ENCODE measurements at regions not wholly inside any gene's neighbourhood (a gene's known extent, or its start where the extent isn't known, plus 50 kb on each side); places are given as distances from the start of the nearest gene placed in this dataset.
"Not testable (repeated sequence)": the region's sequence is repeated elsewhere in the genome, so short reads cannot be mapped to it uniquely, and the experiment has no call there.

GRCh38 chr4:118461435-118461834 is 108.6 kb upstream of the PRSS12 start:
- not testable (repeated sequence) for TF ChIP-seq CTCF (conservative IDR thresholded peaks at IDR 0.05; ENCODE audit: low read depth, low read length); RFX5 (IDR thresholded peaks at IDR 0.05; ENCODE audit: low read depth, low read length); POLR2A (IDR thresholded peaks at IDR 0.05; ENCODE audit: low read depth, low read length); MXI1 (IDR thresholded peaks at IDR 0.05; ENCODE audit: borderline replicate concordance, low read depth, low read length); SMC3 (IDR thresholded peaks at IDR 0.05; ENCODE audit: low read depth, low read length); RCOR1 (IDR thresholded peaks at IDR 0.05; ENCODE audit: insufficient replicate concordance, low read length); CHD1 (IDR thresholded peaks at IDR 0.05; ENCODE audit: low read depth, low read length); USF2 (IDR thresholded peaks at IDR 0.05; ENCODE audit: low read depth, low read length); ELK1 (IDR thresholded peaks at IDR 0.05; ENCODE audit: borderline replicate concordance, low read depth, low read length)
- TF ChIP-seq CEBPB (IDR thresholded peaks at IDR 0.05; ENCODE audit: low read depth, low read length): peak; percentile 76

Data from IMR-90 (cell line).